Cardiac fibroblast (primary cell): ENCODE measurements at regions not wholly inside any gene's neighbourhood (a gene's known extent, or its start where the extent isn't known, plus 50 kb on each side); places are given as distances from the start of the nearest gene placed in this dataset.

Experiments used
- DNase-seq, 2 donors: peaks; one replicate each; pipeline versions ENCODE4 v3.0.0 to v3.0.0-alpha.2; 2010; ENCODE audit warnings: low read depth in 2 of 2
- H3K4me3 ChIP-seq, 2 donors: replicated peaks in 1 of 2; 1 replicate in 1 of 2; 2 replicates in 1 of 2; pipeline ENCODE4 v1.5.1; 2011; ENCODE audit warnings: low read depth in 2 of 2, low read length in 2 of 2, mild to moderate bottlenecking in 2 of 2, moderate library complexity in 1 of 2
- CTCF ChIP-seq: IDR thresholded peaks from one replicate; pipeline ENCODE4 v1.5.1; 2011; ENCODE audit warnings: low read depth, mild to moderate bottlenecking, low read length, inconsistent platforms

DNA sequence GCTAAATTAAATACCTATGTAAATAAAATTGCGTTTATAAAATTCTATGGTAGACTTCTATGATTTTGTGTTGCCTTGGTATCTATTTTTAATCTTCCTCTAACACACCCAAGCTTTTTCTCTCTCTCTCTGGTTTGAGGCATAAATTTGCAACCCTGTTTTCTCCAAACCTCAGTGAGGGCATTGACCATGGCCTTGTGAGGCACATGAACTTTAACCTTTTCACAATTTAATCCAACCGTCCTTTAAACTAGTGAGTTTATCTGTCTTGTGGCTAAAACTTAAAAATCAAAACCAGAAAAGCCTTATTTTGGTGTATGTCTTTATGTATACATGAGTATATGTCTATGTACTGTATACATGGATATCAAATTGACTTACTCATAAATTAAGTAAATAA, 746.6 kb upstream of the B3GALT2 start:
- DNase-seq: no peak
- no peak for TF ChIP-seq CTCF
- H3K4me3 ChIP-seq: no peak overlapping the region

DNA sequence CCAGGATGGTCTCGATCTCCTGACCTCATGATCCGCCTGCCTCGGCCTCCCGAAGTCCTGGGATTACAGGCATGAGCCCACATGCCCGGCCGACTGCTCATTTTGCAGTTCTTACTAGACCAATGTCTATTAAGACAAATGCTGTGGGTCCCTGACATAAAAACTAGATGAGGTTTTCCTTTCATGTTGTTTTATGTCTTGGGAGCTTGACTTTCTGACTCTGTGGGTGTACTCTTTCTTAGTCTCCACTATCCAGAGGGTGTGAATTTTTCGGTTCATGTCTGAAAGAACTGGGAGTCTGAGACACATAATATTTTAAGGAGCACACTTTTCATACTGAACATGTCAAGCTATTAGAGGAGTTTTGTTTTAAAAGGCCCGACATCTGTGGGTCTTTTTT, 744.9 kb upstream of the B3GALT2 start:
- TF ChIP-seq CTCF: no peak
- H3K4me3 ChIP-seq: no peak overlapping the region
- DNase-seq: no peak

DNA sequence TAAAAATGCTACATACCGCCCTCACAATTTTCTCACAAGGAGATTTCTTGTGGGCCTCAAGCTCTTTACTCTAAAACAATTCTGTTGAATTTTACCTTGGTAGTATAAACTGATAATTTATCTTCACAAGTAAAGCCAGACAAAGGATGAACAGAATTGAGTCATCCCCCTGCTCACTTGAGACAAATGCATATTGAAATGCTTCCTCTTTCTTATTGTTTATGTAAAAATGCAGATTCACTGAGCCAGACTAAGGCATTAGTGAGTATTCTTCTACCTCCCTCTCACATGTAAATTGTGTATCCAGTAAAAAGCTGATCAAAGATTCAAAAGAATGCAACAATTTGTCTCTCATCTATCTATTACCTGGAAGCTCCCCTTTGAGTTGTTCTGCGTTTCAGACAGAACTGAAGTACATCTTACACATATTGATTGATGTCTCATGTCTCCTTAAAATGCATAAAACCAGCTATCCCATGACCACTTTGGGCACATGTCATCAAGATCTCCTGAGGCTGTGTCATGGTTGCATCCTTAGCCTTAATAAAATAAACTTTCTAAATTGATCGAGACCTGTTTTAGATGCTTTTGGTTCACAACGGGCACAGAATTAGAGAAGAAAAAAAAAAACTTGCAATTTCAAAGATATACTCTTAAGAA, 743.1 kb upstream of the B3GALT2 start:
- TF ChIP-seq CTCF: no peak
- H3K4me3 ChIP-seq: no peak overlapping the region
- no peak for DNase-seq

GRCh38 chr1:193927550-193927949, 741.1 kb upstream of the B3GALT2 start:
- no peak overlapping the region for H3K4me3 ChIP-seq
- DNase-seq: no peak
- no peak for TF ChIP-seq CTCF

- TF ChIP-seq CTCF: no peak
- no peak overlapping the region for H3K4me3 ChIP-seq
- no peak for DNase-seq
Observed at GRCh38 chr1:193926956-193927355, 740.5 kb upstream of the B3GALT2 start.

- no peak overlapping the region for H3K4me3 ChIP-seq
- peak in 1 of 2 donors; percentile 17 for DNase-seq
- no peak for TF ChIP-seq CTCF
Observed at GRCh38 chr1:193919827-193920226, 733.4 kb upstream of the B3GALT2 start.

GRCh38 chr1:193916452-193916851, 730.0 kb upstream of the B3GALT2 start:
- TF ChIP-seq CTCF: no peak
- H3K4me3 ChIP-seq: no peak overlapping the region
- DNase-seq: no peak
